PFSK-1 (cell line): ENCODE measurements at regions not wholly inside any gene's neighbourhood (a gene's known extent, or its start where the extent isn't known, plus 50 kb on each side); places are given as distances from the start of the nearest gene placed in this dataset.

Source experiments
- FOXP2 ChIP-seq: optimal IDR thresholded peaks from 2 replicates; pipeline ENCODE3; 2011; ENCODE audit warnings: borderline replicate concordance, control low read depth, inconsistent platforms; ENCODE audit not compliant: insufficient read depth; ENCODE audit errors: extremely low read length, extremely low read depth
- POLR2AphosphoS5 ChIP-seq: IDR thresholded peaks from 2 replicates; pipeline ENCODE4 v1.6.1; 2012; ENCODE audit warnings: low read depth, mild to moderate bottlenecking, control low read depth, low read length, moderate library complexity
- SIN3A ChIP-seq: IDR thresholded peaks from 2 replicates; pipeline ENCODE4 v1.6.1; 2012; ENCODE audit warnings: mild to moderate bottlenecking, low read length, moderate library complexity, borderline replicate concordance; ENCODE audit not compliant: insufficient read depth
- TAF1 ChIP-seq: IDR thresholded peaks from 2 replicates; pipeline ENCODE4 v1.6.1; 2012; ENCODE audit warnings: low read length, control low read depth, borderline replicate concordance; ENCODE audit not compliant: insufficient read depth
- TF ChIP-seq, protein P1 (sequence below), 2 experiments: IDR thresholded peaks; 2 replicates each; pipeline versions ENCODE4 v1.6.1 to v1.8.0; 2011 to 2012; ENCODE audit warnings: low read depth in 2 of 2, low read length in 2 of 2, control low read depth in 1 of 2, inconsistent platforms in 1 of 2, mild to moderate bottlenecking in 1 of 2, moderate library complexity in 1 of 2; ENCODE audit not compliant: insufficient read depth in 1 of 2

DNA sequence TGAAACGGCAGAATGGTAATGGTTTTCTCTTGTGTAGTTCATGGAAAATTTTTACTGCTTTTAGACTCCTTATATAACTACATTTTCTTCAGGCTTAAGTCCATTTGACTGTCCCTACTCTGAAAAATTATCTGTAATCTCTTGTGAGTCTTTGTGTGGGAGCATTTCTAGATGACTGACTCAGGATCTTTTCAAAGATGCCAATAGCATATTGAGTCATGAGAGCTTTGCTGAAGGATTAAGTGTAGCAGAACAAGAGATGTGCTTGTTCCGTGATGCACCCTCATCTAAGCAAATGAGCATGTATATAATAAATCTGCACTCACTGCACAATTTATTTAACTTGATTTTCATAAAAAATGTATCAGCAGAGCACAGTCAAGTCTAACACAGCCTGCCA lies 298.7 kb upstream of the CDH6 start:
- TF ChIP-seq FOXP2: no peak
- TF ChIP-seq, protein P1, sequence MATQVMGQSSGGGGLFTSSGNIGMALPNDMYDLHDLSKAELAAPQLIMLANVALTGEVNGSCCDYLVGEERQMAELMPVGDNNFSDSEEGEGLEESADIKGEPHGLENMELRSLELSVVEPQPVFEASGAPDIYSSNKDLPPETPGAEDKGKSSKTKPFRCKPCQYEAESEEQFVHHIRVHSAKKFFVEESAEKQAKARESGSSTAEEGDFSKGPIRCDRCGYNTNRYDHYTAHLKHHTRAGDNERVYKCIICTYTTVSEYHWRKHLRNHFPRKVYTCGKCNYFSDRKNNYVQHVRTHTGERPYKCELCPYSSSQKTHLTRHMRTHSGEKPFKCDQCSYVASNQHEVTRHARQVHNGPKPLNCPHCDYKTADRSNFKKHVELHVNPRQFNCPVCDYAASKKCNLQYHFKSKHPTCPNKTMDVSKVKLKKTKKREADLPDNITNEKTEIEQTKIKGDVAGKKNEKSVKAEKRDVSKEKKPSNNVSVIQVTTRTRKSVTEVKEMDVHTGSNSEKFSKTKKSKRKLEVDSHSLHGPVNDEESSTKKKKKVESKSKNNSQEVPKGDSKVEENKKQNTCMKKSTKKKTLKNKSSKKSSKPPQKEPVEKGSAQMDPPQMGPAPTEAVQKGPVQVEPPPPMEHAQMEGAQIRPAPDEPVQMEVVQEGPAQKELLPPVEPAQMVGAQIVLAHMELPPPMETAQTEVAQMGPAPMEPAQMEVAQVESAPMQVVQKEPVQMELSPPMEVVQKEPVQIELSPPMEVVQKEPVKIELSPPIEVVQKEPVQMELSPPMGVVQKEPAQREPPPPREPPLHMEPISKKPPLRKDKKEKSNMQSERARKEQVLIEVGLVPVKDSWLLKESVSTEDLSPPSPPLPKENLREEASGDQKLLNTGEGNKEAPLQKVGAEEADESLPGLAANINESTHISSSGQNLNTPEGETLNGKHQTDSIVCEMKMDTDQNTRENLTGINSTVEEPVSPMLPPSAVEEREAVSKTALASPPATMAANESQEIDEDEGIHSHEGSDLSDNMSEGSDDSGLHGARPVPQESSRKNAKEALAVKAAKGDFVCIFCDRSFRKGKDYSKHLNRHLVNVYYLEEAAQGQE (IDR thresholded peaks at IDR 0.05; ENCODE audit: insufficient read depth in 1 of 2, low read depth in 2 of 2, low read length in 2 of 2): no peak
- TF ChIP-seq TAF1: no peak
- TF ChIP-seq SIN3A: no peak
- TF ChIP-seq POLR2AphosphoS5: no peak

DNA sequence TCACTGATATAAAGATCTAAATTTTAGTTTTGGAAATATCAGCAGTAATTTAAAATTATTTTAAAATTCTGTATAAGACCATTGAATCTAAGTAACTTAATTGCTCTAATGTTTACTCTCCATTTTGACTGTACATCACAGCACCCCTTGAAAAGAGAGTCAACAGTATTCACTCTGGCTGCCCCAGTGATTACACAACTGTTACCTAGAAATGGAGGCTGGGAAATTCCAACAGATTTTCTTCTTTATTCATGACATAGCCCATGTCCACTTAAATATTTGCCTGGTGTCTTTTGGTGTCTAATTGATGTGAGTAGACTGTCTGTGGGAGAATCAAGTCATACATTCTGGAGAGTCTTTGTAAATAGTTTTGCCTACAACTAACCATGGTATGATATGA lies 301.8 kb upstream of the CDH6 start:
- TF ChIP-seq TAF1 (no peak), POLR2AphosphoS5 (no peak), FOXP2 (no peak), SIN3A (no peak)
- TF ChIP-seq, protein P1 (IDR thresholded peaks at IDR 0.05; ENCODE audit: insufficient read depth in 1 of 2, low read depth in 2 of 2, low read length in 2 of 2): no peak

DNA sequence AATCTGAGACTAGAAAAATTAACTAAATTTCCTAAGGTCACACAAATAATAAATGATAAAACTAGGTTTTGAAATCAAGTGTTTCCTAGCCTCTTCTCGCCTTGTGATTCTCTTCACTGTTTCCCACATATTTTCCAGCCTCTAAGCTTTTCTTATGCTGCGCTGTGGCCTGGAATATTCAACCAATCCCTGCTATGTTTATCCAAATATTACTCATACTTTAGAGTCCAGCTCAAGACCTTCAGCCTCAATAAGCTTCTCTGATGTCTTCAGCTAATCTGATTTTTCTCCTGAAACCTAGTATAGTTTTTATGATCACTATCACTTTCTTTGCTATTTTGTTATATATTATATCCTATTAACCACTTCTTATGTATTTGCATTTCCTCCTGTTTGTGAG lies 303.1 kb upstream of the CDH6 start:
- TF ChIP-seq SIN3A (no peak), TAF1 (no peak), POLR2AphosphoS5 (no peak), FOXP2 (no peak)
- TF ChIP-seq, protein P1 (IDR thresholded peaks at IDR 0.05; ENCODE audit: insufficient read depth in 1 of 2, low read depth in 2 of 2, low read length in 2 of 2): no peak

DNA sequence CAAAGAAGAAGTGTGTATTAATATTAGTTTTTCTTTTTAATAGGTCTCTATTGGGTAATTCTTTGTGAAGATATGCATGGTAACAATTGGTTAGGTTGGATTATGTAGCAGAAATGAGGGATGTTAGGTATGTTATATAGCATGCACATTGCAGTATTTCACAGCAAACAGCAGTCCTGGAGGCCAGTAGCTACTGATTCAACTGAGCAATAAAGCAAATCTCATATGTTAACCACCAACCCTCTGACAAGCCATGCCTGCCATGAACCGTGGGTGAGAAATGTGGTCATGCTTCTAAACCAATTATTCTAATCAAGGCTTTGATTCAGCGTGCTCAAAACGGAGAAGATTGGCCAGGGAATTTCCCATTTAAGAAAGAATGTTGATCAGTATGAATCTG lies 313.0 kb upstream of the CDH6 start:
- TF ChIP-seq FOXP2 (no peak), SIN3A (no peak), TAF1 (no peak)
- TF ChIP-seq, protein P1 (IDR thresholded peaks at IDR 0.05; ENCODE audit: insufficient read depth in 1 of 2, low read depth in 2 of 2, low read length in 2 of 2): no peak

DNA sequence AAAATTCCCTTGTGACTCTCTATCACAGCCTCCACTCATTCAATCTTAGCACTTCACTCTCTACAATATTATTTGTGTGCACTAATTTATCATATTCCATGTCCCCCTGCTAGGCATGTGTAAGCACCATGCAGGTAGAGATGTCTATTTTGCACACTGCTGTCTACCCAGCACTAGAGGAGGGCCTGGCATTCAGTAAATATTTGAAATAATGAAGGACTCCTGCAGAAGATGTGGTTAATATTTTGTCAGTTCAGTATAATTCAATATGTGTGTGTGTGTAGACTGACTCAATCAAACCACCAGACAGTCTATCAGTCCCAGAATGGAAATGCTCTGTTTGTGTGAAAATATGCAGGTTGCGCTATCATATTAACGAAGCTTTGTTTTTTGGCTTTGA lies 313.6 kb upstream of the CDH6 start:
- TF ChIP-seq FOXP2 (no peak), TAF1 (no peak), SIN3A (no peak), POLR2AphosphoS5 (no peak)
- TF ChIP-seq, protein P1 (IDR thresholded peaks at IDR 0.05; ENCODE audit: insufficient read depth in 1 of 2, low read depth in 2 of 2, low read length in 2 of 2): no peak
